Kidney (tissue), 13 donors: ENCODE measurements at regions not wholly inside any gene's neighbourhood (a gene's known extent, or its start where the extent isn't known, plus 50 kb on each side); places are given as distances from the start of the nearest gene placed in this dataset.

ENCODE experiments used
- DNase-seq, 5 donors: peaks; one replicate each; pipeline ENCODE4 v3.0.0-alpha.2; 2013 to 2020
- FAIRE-seq: peaks from 2 replicates; lab custom pipeline; 2012; peaks lifted over from hg19 to GRCh38; lab: Jason Lieb, UNC
- H3K27ac ChIP-seq, 2 donors: one replicate each; pipeline ENCODE4 v1.7.0; 2013; ENCODE audit warnings: low read depth in 2 of 2, low read length in 2 of 2, inconsistent platforms in 1 of 2
- H3K27me3 ChIP-seq: one replicate; pipeline ENCODE4 v1.7.1; 2013; ENCODE audit warnings: low read length, inconsistent platforms; ENCODE audit not compliant: control insufficient read depth, insufficient read depth
- H3K36me3 ChIP-seq, 3 donors: one replicate each; pipeline versions ENCODE4 v1.7.0 to v1.7.1; 2013; ENCODE audit warnings: low read length in 3 of 3, control low read depth in 1 of 3, inconsistent platforms in 1 of 3; ENCODE audit not compliant: insufficient read depth in 3 of 3, control insufficient read depth in 2 of 3
- H3K4me1 ChIP-seq, 3 donors: one replicate each; pipeline versions ENCODE4 v1.7.0 to v1.7.1; 2013; ENCODE audit warnings: low read length in 3 of 3, inconsistent platforms in 1 of 3, low read depth in 1 of 3; ENCODE audit not compliant: control insufficient read depth in 2 of 3, insufficient read depth in 2 of 3
- H3K4me3 ChIP-seq, 3 donors: one replicate each; pipeline versions ENCODE4 v1.7.0 to v1.8.1; 2013; ENCODE audit warnings: low read length in 3 of 3, control low read depth in 1 of 3, inconsistent platforms in 1 of 3
- H3K9ac ChIP-seq, 3 donors: one replicate each; pipeline versions ENCODE4 v1.7.0 to v1.7.1; 2013; ENCODE audit warnings: low read length in 3 of 3, control low read depth in 1 of 3, inconsistent platforms in 1 of 3
- H3K9me3 ChIP-seq, 3 donors: one replicate each; pipeline versions ENCODE4 v1.7.0 to v1.7.1; 2013; ENCODE audit warnings: low read length in 3 of 3, control low read depth in 1 of 3, inconsistent platforms in 1 of 3; ENCODE audit not compliant: control insufficient read depth in 2 of 3, insufficient read depth in 1 of 3
- CTCF ChIP-seq: IDR thresholded peaks from 3 replicates; pipeline ENCODE4 v1.5.1; 2012; ENCODE audit warnings: mild to moderate bottlenecking, moderate library complexity, borderline replicate concordance; ENCODE audit not compliant: insufficient read depth; ENCODE audit errors: extremely low read depth
- intact Hi-C: fragments of 100-400 bp; cut with DNase I; formaldehyde crosslinking; loops from one replicate; pipeline ENCODE4 v1.11.1; 2022
- donor health status: control.
- donor health status: control.
- donor health status: control.
- donor health status: control.
- donor health status: control.
- donor health status: DM: yes; HTN: yes; CAD: no.
- donor health status: Normal renal cell carcinoma (clear cell type).

GRCh38 chr21:19870682-19871081 is 1127.5 kb upstream of the NCAM2 start:
- no peak for DNase-seq
- H3K27ac ChIP-seq, result no peak overlapping the region
- H3K9ac ChIP-seq, result no peak overlapping the region
- no peaks in the 10 kb centered on the region for H3K27me3 ChIP-seq
- FAIRE-seq, result no peak
- no peak for TF ChIP-seq CTCF
- H3K9me3 ChIP-seq, result no peaks in the 10 kb centered on the region
- no peaks in the 10 kb centered on the region for H3K4me1 ChIP-seq
- no peak overlapping the region for H3K4me3 ChIP-seq
- intact Hi-C loops, result no loop called here
- H3K36me3 ChIP-seq, result no peaks in the 10 kb centered on the region

GRCh38 chr21:19874521-19874920 is 1123.7 kb upstream of the NCAM2 start:
- no peaks in the 10 kb centered on the region for H3K27me3 ChIP-seq
- H3K27ac ChIP-seq, result no peak overlapping the region
- H3K36me3 ChIP-seq, result no peaks in the 10 kb centered on the region
- no peak overlapping the region for H3K4me3 ChIP-seq
- DNase-seq (no peak), FAIRE-seq (no peak)
- H3K9me3 ChIP-seq, result no peaks in the 10 kb centered on the region
- intact Hi-C loops, result no loop called here
- H3K4me1 ChIP-seq, result no peaks in the 10 kb centered on the region
- TF ChIP-seq CTCF, result no peak
- no peak overlapping the region for H3K9ac ChIP-seq

GRCh38 chr21:19878133-19878532 is 1120.1 kb upstream of the NCAM2 start:
- no peak for FAIRE-seq
- intact Hi-C loops, result no loop called here
- no peak for TF ChIP-seq CTCF

GRCh38 chr21:19899645-19900044 is 1098.6 kb upstream of the NCAM2 start:
- Histone ChIP-seq H3K27me3 (no peaks in the 10 kb centered on the region), H3K4me3 (no peak overlapping the region), H3K36me3 (no peaks in the 10 kb centered on the region), H3K4me1 (no peaks in the 10 kb centered on the region), H3K27ac (no peak overlapping the region), H3K9ac (no peak overlapping the region), H3K9me3 (no peaks in the 10 kb centered on the region)
- no peak for FAIRE-seq
- no peak for DNase-seq
- intact Hi-C loops, result no loop called here
- TF ChIP-seq CTCF, result no peak

More at GRCh38 chr21:19878133-19878532, 1120.1 kb upstream of the NCAM2 start:
- no peak for DNase-seq
- H3K4me1 ChIP-seq, result no peaks in the 10 kb centered on the region
- H3K4me3 ChIP-seq, result no peak overlapping the region
- no peak overlapping the region for H3K9ac ChIP-seq
- no peaks in the 10 kb centered on the region for H3K9me3 ChIP-seq
- H3K36me3 ChIP-seq, result no peaks in the 10 kb centered on the region
- H3K27ac ChIP-seq, result no peak overlapping the region
- no peaks in the 10 kb centered on the region for H3K27me3 ChIP-seq
